BE2C (cell line): ENCODE measurements at regions not wholly inside any gene's neighbourhood (a gene's known extent, or its start where the extent isn't known, plus 50 kb on each side); places are given as distances from the start of the nearest gene placed in this dataset.

Experiments used
- DNase-seq: peaks from one replicate; pipeline ENCODE4 v3.0.0-alpha.2; 2020
- H3K27me3 ChIP-seq: fragments of 250-450 bp; sonication (Bioruptor Pico); 2 replicates; pipeline ENCODE4 v1.5.1; 2020; ENCODE audit warnings: mild to moderate bottlenecking
- H3K36me3 ChIP-seq: fragments of 250-450 bp; sonication (Bioruptor Pico); 2 replicates; pipeline ENCODE4 v1.5.1; 2020; ENCODE audit warnings: mild to moderate bottlenecking
- H3K4me1 ChIP-seq: fragments of 250-450 bp; sonication (Bioruptor Pico); 2 replicates; pipeline ENCODE4 v1.5.1; 2020
- H3K4me3 ChIP-seq: 2 replicates; pipeline ENCODE4 v1.5.1; 2011; ENCODE audit warnings: low read depth, low read length
- H3K9me3 ChIP-seq: fragments of 250-450 bp; sonication (Bioruptor Pico); 2 replicates; pipeline ENCODE4 v1.5.1; 2020
- TF ChIP-seq, protein P1 (sequence below): IDR thresholded peaks from 2 replicates; pipeline ENCODE4 v1.5.1; 2012; ENCODE audit warnings: mild to moderate bottlenecking, low read depth, low read length

DNA sequence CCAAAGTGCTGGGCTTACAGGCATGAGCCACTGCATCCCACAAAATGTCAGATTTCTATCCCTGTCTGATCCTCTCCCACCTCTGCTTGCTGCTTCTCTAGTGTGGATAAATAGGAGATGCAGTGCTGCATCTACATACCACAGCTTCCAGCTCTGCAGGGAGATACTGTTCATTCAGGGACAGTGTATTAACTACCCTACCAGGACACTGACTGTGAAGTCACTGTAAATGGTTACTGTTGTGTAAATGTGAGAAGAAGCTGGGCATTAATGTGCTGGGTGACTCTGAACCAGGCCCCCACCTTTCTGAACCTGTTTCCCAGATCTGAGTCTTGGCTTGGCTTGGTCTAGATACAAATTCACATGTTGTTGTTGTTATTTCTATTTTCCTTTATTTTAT lies 488.6 kb upstream of the SULF2 start:
- TF ChIP-seq, protein P1, sequence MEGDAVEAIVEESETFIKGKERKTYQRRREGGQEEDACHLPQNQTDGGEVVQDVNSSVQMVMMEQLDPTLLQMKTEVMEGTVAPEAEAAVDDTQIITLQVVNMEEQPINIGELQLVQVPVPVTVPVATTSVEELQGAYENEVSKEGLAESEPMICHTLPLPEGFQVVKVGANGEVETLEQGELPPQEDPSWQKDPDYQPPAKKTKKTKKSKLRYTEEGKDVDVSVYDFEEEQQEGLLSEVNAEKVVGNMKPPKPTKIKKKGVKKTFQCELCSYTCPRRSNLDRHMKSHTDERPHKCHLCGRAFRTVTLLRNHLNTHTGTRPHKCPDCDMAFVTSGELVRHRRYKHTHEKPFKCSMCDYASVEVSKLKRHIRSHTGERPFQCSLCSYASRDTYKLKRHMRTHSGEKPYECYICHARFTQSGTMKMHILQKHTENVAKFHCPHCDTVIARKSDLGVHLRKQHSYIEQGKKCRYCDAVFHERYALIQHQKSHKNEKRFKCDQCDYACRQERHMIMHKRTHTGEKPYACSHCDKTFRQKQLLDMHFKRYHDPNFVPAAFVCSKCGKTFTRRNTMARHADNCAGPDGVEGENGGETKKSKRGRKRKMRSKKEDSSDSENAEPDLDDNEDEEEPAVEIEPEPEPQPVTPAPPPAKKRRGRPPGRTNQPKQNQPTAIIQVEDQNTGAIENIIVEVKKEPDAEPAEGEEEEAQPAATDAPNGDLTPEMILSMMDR: no peak
- Histone ChIP-seq H3K4me3 (no peak overlapping the region), H3K9me3 (no peaks in the 10 kb centered on the region), H3K27me3 (no peaks in the 10 kb centered on the region), H3K36me3 (no peaks in the 10 kb centered on the region), H3K4me1 (peaks cover 4% of the 10 kb centered on the region)
- DNase-seq: no peak

DNA sequence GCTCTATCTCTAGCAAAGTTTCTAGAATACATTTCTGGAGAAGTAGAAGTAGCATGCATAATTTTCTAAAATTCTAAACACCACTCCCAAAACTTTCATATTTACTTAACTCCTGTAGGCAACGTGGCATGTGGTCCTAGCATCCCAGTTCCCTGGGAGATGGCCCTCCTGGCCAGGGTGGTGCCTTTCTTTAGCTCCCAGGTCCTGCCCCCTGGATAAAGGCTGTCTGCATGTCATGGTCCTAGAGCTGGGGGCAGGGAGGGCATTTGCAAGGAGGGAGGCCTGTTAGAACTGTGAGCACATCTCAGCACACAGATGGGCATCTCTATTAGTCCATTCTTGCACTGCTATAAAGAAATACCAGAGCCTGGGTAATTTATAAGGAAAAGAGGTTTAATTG lies 485.6 kb upstream of the SULF2 start:
- TF ChIP-seq, protein P1: no peak
- Histone ChIP-seq H3K36me3 (no peaks in the 10 kb centered on the region), H3K27me3 (no peaks in the 10 kb centered on the region), H3K4me1 (peaks cover 4% of the 10 kb centered on the region), H3K4me3 (no peak overlapping the region), H3K9me3 (no peaks in the 10 kb centered on the region)
- no peak for DNase-seq

DNA sequence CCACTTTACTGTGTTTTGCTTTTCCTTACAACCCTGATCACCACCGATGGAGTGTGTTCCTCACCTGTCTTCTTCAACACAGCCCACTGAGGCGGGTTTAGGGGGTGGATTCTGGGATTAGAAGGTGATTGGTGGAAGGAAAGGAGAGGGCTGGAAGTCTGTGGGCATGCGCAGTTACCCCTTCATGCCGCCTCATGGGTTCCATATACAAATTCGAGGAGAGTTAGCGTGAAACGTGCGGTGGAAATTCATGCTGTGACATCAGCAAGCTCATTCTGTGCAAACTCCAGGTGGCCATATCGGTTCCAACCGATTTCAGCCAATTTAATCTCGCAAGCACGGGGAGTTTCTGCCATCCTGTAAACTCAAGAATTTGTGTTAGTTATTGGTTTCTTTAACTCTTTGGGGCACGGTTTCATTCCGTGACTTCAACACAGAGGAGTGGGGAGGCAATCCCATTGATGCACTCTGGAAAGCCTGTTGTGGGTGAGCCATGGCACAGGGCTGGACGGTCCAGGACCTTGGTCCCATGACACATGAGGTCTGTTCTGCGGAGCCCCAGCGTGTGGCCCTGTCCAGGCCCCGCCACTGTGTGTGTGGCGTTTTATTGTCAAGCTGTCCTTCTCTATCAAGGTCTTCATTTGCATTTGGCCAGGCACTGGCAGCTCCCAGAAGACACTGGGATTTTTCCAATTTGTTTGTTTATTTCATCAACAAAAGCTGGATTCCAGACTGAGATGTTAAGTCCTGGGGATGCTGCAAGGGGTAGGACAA lies 482.8 kb upstream of the SULF2 start:
- DNase-seq: no peak
- H3K4me1 ChIP-seq: no peaks in the 10 kb centered on the region
- no peak overlapping the region for H3K4me3 ChIP-seq
- TF ChIP-seq, protein P1: no peak
- no peaks in the 10 kb centered on the region for H3K9me3 ChIP-seq
- no peaks in the 10 kb centered on the region for H3K36me3 ChIP-seq
- H3K27me3 ChIP-seq: no peaks in the 10 kb centered on the region

DNA sequence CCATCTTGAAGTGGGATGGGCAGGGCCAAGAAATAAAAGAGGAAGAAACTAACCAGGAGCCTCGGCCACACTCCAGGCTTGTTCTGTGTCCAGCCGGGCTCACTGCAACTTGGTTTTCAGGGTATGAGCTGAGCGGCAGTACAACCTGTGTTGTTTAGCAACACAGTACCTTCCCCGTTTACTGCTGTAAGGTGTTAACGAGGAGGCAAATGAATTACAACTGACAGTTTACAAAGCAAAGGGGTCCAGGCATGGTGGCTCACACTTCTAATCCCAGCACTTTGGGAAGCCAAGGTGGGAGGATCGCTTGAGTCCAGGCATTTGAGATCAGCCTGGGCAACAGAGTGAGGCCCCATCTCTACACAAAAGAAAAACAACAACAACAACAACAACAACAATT lies 481.3 kb upstream of the SULF2 start:
- H3K9me3 ChIP-seq: no peaks in the 10 kb centered on the region
- no peaks in the 10 kb centered on the region; the same call in 1 of the 2 replicates for H3K4me1 ChIP-seq
- no peaks in the 10 kb centered on the region for H3K36me3 ChIP-seq
- H3K27me3 ChIP-seq: no peaks in the 10 kb centered on the region
- no peak for DNase-seq
- H3K4me3 ChIP-seq: no peak overlapping the region
- TF ChIP-seq, protein P1: no peak

DNA sequence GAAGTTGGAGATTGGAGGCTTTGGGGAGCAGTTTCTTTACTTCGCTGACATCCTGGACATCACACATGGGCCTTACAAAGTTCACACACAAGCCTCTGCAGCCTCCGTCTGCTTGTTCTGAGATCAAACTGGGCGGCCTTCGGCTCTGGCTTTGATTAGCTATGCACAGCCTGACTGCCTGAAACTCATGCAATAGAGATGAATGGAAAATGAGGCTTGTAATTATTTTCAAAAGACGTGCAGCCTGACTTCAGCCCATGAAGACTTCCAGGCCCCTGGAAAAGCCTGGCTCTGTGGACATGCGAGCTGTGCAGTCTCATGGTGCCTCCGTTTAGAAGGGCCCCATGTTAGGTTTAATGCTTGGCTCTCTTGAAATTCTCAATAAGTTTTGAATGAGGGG lies 480.5 kb upstream of the SULF2 start:
- Histone ChIP-seq H3K9me3 (no peaks in the 10 kb centered on the region), H3K27me3 (no peaks in the 10 kb centered on the region), H3K36me3 (no peaks in the 10 kb centered on the region), H3K4me3 (no peak overlapping the region), H3K4me1 (peaks cover 4% of the 10 kb centered on the region)
- no peak for DNase-seq
- TF ChIP-seq, protein P1: no peak

DNA sequence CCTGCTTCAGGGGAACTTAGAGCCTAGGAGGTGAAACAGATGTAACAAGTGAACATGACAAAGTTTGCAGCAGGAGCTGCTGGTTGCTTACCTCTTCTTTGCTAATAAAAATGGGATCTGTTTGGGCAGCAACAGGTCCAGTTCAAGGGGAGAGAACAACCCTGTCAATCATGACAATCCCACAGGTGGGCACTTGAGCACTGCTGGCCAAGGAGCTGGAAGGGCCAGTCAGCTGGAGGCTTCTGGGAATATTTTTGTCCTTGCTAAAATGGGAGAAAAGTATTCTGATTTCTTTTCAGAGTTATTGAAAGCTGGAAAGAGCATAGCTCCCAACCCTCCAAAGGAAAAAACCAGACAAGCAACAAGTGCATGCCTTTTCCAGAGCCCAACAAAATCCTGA lies 477.7 kb upstream of the SULF2 start:
- no peaks in the 10 kb centered on the region for H3K27me3 ChIP-seq
- peaks cover 14% of the 10 kb centered on the region for H3K4me1 ChIP-seq
- TF ChIP-seq, protein P1: no peak
- no peak for DNase-seq
- no peaks in the 10 kb centered on the region for H3K9me3 ChIP-seq
- H3K4me3 ChIP-seq: no peak overlapping the region
- no peaks in the 10 kb centered on the region for H3K36me3 ChIP-seq
